ENCODE measurements at regions not wholly inside any gene's neighbourhood (a gene's known extent, or its start where the extent isn't known, plus 50 kb on each side); places are given as distances from the start of the nearest gene placed in this dataset.

DNA sequence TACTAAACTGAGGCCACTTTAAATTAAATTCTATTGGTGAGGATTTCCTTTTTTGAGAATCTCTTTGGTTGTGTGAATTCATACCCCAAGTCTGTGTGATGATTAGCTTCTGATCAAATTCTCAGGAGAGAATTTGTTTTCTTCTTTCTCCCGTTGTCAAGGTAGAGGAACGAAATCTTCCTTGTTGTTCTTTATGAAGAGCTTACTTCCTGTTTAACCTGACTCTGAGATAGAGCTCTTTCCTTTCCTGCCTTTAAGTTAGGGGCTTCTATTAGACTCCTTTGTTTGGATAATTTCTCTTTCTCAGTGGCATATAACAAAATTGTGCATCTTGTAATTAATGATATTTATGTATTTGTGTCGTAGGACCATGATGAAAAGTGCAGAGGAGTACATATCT, 572.1 kb downstream of the REEP3 start:
- Histone ChIP-seq H3K36me3 (ENCODE audit: control insufficient read depth in 5 of 5, insufficient read depth in 5 of 5, low read length in 5 of 5) (no peaks in the 10 kb centered on the region), H3K4me1 (ENCODE audit: control insufficient read depth in 5 of 5, insufficient read depth in 5 of 5, low read length in 5 of 5) (no peaks in the 10 kb centered on the region), H3K9ac (ENCODE audit: low read length in 5 of 5) (no peak overlapping the region), H3K9me3 (ENCODE audit: control insufficient read depth in 5 of 5, low read length in 5 of 5) (no peaks in the 10 kb centered on the region), H3K27ac (ENCODE audit: low read depth, low read length) (no peak overlapping the region), H3K4me3 (ENCODE audit: low read depth in 1 of 5, low read length in 5 of 5) (no peak overlapping the region), H3K27me3 (ENCODE audit: control insufficient read depth in 5 of 5, insufficient read depth in 4 of 5, low read length in 5 of 5) (no peaks in the 10 kb centered on the region)

DNA sequence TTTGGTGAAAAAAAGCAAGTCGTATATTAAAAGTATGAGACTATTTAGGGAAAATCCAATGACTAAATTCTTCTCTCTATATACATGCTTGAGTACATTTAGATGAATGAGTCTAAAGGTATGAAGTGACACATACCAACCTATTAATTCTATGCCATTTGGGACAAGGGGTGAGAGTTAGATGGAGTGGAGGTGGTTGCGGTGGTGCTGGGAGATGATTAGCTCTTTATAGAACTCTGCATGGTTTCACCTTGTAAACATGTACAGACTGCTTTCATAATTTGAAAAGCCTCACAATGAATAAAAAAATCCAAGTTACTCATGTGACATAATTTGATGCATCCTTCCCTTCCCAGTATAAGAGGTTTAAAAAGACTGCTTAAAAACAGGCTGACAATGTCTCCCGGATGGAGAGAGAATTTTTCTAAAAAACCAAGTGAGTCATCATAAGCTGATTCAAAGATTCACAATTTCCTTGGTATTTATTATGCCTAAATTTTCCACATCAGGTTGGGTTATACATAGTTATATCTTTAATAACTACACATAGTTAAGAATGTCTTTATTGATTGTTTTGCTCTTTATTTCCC, 572.8 kb downstream of the REEP3 start:
- no peaks in the 10 kb centered on the region for H3K27me3 ChIP-seq (ENCODE audit: control insufficient read depth in 5 of 5, insufficient read depth in 4 of 5, low read length in 5 of 5)
- H3K27ac ChIP-seq (ENCODE audit: low read depth, low read length), result no peak overlapping the region
- H3K36me3 ChIP-seq (ENCODE audit: control insufficient read depth in 5 of 5, insufficient read depth in 5 of 5, low read length in 5 of 5), result no peaks in the 10 kb centered on the region
- no peak overlapping the region for H3K4me3 ChIP-seq (ENCODE audit: low read depth in 1 of 5, low read length in 5 of 5)
- H3K9ac ChIP-seq (ENCODE audit: low read length in 5 of 5), result no peak overlapping the region
- no peaks in the 10 kb centered on the region for H3K9me3 ChIP-seq (ENCODE audit: control insufficient read depth in 5 of 5, low read length in 5 of 5)
- H3K4me1 ChIP-seq (ENCODE audit: control insufficient read depth in 5 of 5, insufficient read depth in 5 of 5, low read length in 5 of 5), result no peaks in the 10 kb centered on the region

GRCh38 chr10:64096941-64097340, 575.7 kb downstream of the REEP3 start:
- no peaks in the 10 kb centered on the region for H3K4me1 ChIP-seq (ENCODE audit: control insufficient read depth in 5 of 5, insufficient read depth in 5 of 5, low read length in 5 of 5)
- no peak overlapping the region for H3K4me3 ChIP-seq (ENCODE audit: low read depth in 1 of 5, low read length in 5 of 5)
- H3K9me3 ChIP-seq (ENCODE audit: control insufficient read depth in 5 of 5, low read length in 5 of 5), result no peaks in the 10 kb centered on the region
- H3K27ac ChIP-seq (ENCODE audit: low read depth, low read length), result no peak overlapping the region
- H3K9ac ChIP-seq (ENCODE audit: low read length in 5 of 5), result no peak overlapping the region
- H3K27me3 ChIP-seq (ENCODE audit: control insufficient read depth in 5 of 5, insufficient read depth in 4 of 5, low read length in 5 of 5), result no peaks in the 10 kb centered on the region
- H3K36me3 ChIP-seq (ENCODE audit: control insufficient read depth in 5 of 5, insufficient read depth in 5 of 5, low read length in 5 of 5), result no peaks in the 10 kb centered on the region

DNA sequence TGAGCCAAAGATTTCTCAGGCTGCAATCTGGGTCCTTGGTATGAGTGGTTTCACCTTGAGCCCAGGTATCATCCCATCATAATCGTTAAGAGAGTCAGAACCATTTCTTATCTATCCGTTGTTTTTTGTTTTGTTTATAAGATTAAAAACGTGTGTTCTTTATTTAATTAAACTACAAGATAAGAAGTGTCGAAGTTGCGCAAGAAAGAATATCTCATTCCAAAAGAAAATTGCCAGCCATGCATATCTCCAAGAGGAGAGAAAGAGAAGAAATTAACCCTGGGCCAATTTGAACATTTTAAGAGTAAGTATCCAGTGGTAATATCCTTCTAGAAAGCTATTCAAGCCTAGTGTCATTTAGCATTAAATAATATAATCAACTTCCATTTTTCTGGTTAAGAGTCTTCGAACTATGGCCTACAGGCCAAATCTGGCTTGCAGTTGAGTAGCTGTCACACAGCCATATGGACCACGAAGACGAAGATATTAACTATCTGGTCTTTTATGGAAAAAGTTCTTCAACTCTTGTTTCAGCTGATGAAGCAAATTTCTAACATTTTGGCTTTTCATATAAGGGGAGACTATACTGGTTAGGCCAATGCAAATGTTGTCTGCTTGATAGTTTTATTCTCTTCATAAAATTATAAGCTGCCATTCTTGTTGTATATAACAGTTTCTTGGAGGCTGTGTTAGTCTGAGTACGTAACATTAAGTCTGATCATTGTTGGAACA, 576.4 kb downstream of the REEP3 start:
- H3K36me3 ChIP-seq (ENCODE audit: control insufficient read depth in 5 of 5, insufficient read depth in 5 of 5, low read length in 5 of 5), result no peaks in the 10 kb centered on the region
- H3K9ac ChIP-seq (ENCODE audit: low read length in 5 of 5), result no peak overlapping the region

DNA sequence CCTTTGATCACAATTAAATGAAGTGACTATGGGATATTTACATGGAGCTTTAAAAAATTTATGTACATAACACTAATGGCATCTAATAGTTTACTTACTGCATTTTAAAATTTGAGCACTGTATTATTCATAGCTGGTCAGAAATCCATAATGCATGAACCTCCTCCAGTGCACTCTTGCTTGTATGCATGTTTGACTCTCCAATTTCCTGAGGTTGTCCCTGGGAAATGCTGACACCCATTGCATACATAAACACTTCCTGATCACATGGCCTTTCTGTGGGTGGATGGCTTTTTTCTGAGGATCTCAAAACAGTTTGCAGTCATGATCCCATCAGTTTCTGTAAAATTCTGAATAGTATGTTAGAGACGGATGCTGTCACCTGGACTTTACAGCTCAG, 577.8 kb downstream of the REEP3 start:
- Histone ChIP-seq H3K27ac (ENCODE audit: low read depth, low read length) (no peak overlapping the region), H3K36me3 (ENCODE audit: control insufficient read depth in 5 of 5, insufficient read depth in 5 of 5, low read length in 5 of 5) (no peaks in the 10 kb centered on the region), H3K4me1 (ENCODE audit: control insufficient read depth in 5 of 5, insufficient read depth in 5 of 5, low read length in 5 of 5) (no peaks in the 10 kb centered on the region), H3K9ac (ENCODE audit: low read length in 5 of 5) (no peak overlapping the region), H3K27me3 (ENCODE audit: control insufficient read depth in 5 of 5, insufficient read depth in 4 of 5, low read length in 5 of 5) (no peaks in the 10 kb centered on the region), H3K9me3 (ENCODE audit: control insufficient read depth in 5 of 5, low read length in 5 of 5) (no peaks in the 10 kb centered on the region), H3K4me3 (ENCODE audit: low read depth in 1 of 5, low read length in 5 of 5) (no peak overlapping the region)

More for the DNA sequence above, 576.4 kb downstream of the REEP3 start:
- H3K27me3 ChIP-seq (ENCODE audit: control insufficient read depth in 5 of 5, insufficient read depth in 4 of 5, low read length in 5 of 5), result no peaks in the 10 kb centered on the region
- H3K9me3 ChIP-seq (ENCODE audit: control insufficient read depth in 5 of 5, low read length in 5 of 5), result no peaks in the 10 kb centered on the region
- H3K27ac ChIP-seq (ENCODE audit: low read depth, low read length), result no peak overlapping the region
- H3K4me3 ChIP-seq (ENCODE audit: low read depth in 1 of 5, low read length in 5 of 5), result no peak overlapping the region
- no peaks in the 10 kb centered on the region for H3K4me1 ChIP-seq (ENCODE audit: control insufficient read depth in 5 of 5, insufficient read depth in 5 of 5, low read length in 5 of 5)

DNA sequence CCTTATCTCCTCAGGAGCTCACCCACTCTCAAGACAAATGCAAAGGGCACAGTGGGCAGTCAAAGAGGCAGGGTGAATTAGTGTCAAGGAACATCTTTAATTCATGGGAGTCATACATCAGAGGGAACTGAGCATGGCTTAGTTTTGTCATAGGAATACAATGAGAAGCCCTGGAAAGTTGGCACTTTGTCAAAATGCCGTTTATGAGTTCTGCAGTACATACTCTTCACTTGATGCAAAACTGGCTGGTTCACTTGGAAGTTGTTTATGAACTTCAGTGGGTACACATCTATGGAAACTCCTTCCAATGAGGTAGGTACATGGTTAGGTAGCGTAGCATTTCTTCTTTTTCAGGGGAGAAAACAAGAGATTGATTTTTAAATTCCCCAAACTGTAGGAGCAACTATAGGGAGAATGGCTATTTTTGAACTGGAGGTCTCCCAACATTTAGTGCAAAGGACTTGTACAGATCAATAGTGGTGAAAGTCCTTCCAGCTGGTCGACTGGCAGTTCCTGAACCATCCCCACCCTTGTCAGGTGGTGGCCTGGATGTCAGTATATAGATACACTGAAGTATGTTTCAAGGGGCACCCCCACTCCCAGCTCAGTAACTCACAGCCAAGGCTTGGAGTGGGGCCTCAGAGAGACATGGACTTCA, 580.5 kb downstream of the REEP3 start:
- Histone ChIP-seq H3K27ac (ENCODE audit: low read depth, low read length) (no peak overlapping the region), H3K27me3 (ENCODE audit: control insufficient read depth in 5 of 5, insufficient read depth in 4 of 5, low read length in 5 of 5) (no peaks in the 10 kb centered on the region), H3K4me1 (ENCODE audit: control insufficient read depth in 5 of 5, insufficient read depth in 5 of 5, low read length in 5 of 5) (no peaks in the 10 kb centered on the region), H3K36me3 (ENCODE audit: control insufficient read depth in 5 of 5, insufficient read depth in 5 of 5, low read length in 5 of 5) (no peaks in the 10 kb centered on the region), H3K4me3 (ENCODE audit: low read depth in 1 of 5, low read length in 5 of 5) (no peak overlapping the region), H3K9ac (ENCODE audit: low read length in 5 of 5) (no peak overlapping the region), H3K9me3 (ENCODE audit: control insufficient read depth in 5 of 5, low read length in 5 of 5) (no peaks in the 10 kb centered on the region)

- Histone ChIP-seq H3K4me3 (ENCODE audit: low read depth in 1 of 5, low read length in 5 of 5) (no peak overlapping the region), H3K27ac (ENCODE audit: low read depth, low read length) (no peak overlapping the region), H3K9ac (ENCODE audit: low read length in 5 of 5) (no peak overlapping the region), H3K27me3 (ENCODE audit: control insufficient read depth in 5 of 5, insufficient read depth in 4 of 5, low read length in 5 of 5) (no peaks in the 10 kb centered on the region), H3K9me3 (ENCODE audit: control insufficient read depth in 5 of 5, low read length in 5 of 5) (no peaks in the 10 kb centered on the region), H3K36me3 (ENCODE audit: control insufficient read depth in 5 of 5, insufficient read depth in 5 of 5, low read length in 5 of 5) (no peaks in the 10 kb centered on the region), H3K4me1 (ENCODE audit: control insufficient read depth in 5 of 5, insufficient read depth in 5 of 5, low read length in 5 of 5) (no peaks in the 10 kb centered on the region)
Measured at GRCh38 chr10:64102264-64102633, 581.0 kb downstream of the REEP3 start.

DNA sequence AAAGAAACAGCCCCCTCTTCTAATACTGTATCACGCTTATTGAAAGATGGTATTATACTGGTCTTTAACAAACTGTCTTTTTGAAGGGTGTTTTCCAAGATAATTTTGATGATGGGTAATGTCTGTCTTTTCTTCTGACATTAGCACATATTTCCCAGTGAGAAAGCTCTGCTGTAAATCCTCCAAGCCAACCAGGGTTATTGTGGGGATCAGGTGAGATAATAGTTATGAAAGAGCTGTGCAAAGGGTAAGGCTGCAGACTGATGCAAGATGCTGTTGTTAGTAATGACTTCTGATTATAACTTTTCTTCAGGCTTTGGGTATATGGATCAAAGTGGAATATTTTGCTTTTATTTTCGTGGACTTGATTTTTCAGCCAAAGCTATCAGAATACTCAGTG, 581.7 kb downstream of the REEP3 start:
- H3K36me3 ChIP-seq (ENCODE audit: control insufficient read depth in 5 of 5, insufficient read depth in 5 of 5, low read length in 5 of 5), result no peaks in the 10 kb centered on the region
- H3K27me3 ChIP-seq (ENCODE audit: control insufficient read depth in 5 of 5, insufficient read depth in 4 of 5, low read length in 5 of 5), result no peaks in the 10 kb centered on the region
- H3K4me1 ChIP-seq (ENCODE audit: control insufficient read depth in 5 of 5, insufficient read depth in 5 of 5, low read length in 5 of 5), result no peaks in the 10 kb centered on the region
- H3K9me3 ChIP-seq (ENCODE audit: control insufficient read depth in 5 of 5, low read length in 5 of 5), result no peaks in the 10 kb centered on the region
- H3K9ac ChIP-seq (ENCODE audit: low read length in 5 of 5), result no peak overlapping the region
- no peak overlapping the region for H3K4me3 ChIP-seq (ENCODE audit: low read depth in 1 of 5, low read length in 5 of 5)
- H3K27ac ChIP-seq (ENCODE audit: low read depth, low read length), result no peak overlapping the region

- Histone ChIP-seq H3K36me3 (ENCODE audit: control insufficient read depth in 5 of 5, insufficient read depth in 5 of 5, low read length in 5 of 5) (no peaks in the 10 kb centered on the region), H3K4me1 (ENCODE audit: control insufficient read depth in 5 of 5, insufficient read depth in 5 of 5, low read length in 5 of 5) (no peaks in the 10 kb centered on the region), H3K27ac (ENCODE audit: low read depth, low read length) (no peak overlapping the region), H3K27me3 (ENCODE audit: control insufficient read depth in 5 of 5, insufficient read depth in 4 of 5, low read length in 5 of 5) (no peaks in the 10 kb centered on the region), H3K4me3 (ENCODE audit: low read depth in 1 of 5, low read length in 5 of 5) (no peak overlapping the region), H3K9ac (ENCODE audit: low read length in 5 of 5) (no peak overlapping the region), H3K9me3 (ENCODE audit: control insufficient read depth in 5 of 5, low read length in 5 of 5) (no peaks in the 10 kb centered on the region)
Measured at GRCh38 chr10:64103750-64104470, 582.7 kb downstream of the REEP3 start.

GRCh38 chr10:64109926-64110495, 588.8 kb downstream of the REEP3 start:
- H3K9me3 ChIP-seq (ENCODE audit: control insufficient read depth in 5 of 5, low read length in 5 of 5), result no peaks in the 10 kb centered on the region
- H3K27ac ChIP-seq (ENCODE audit: low read depth, low read length), result no peak overlapping the region
- no peaks in the 10 kb centered on the region for H3K36me3 ChIP-seq (ENCODE audit: control insufficient read depth in 5 of 5, insufficient read depth in 5 of 5, low read length in 5 of 5)
- H3K9ac ChIP-seq (ENCODE audit: low read length in 5 of 5), result no peak overlapping the region
- peaks cover 0 to 2% (median 0%) of the 10 kb centered on the region in 5 donors for H3K4me1 ChIP-seq (ENCODE audit: control insufficient read depth in 5 of 5, insufficient read depth in 5 of 5, low read length in 5 of 5)
- no peaks in the 10 kb centered on the region for H3K27me3 ChIP-seq (ENCODE audit: control insufficient read depth in 5 of 5, insufficient read depth in 4 of 5, low read length in 5 of 5)
- H3K4me3 ChIP-seq (ENCODE audit: low read depth in 1 of 5, low read length in 5 of 5), result no peak overlapping the region
